Left lung (tissue), 4 donors: ENCODE measurements at regions not wholly inside any gene's neighbourhood (a gene's known extent, or its start where the extent isn't known, plus 50 kb on each side); places are given as distances from the start of the nearest gene placed in this dataset.
"Not testable (repeated sequence)": the region's sequence is repeated elsewhere in the genome, so short reads cannot be mapped to it uniquely, and the experiment has no call there.

Experiments used
- ATAC-seq: fragments of 200-7000 bp; cut with Tn5 transposase; one replicate; pipeline ENCODE4 v1.9.1; 2020; ENCODE audit warnings: moderate library complexity
- DNase-seq, 4 donors: peaks; one replicate each; pipeline ENCODE4 v3.0.0-alpha.2; 2013 to 2020
- H3K27ac ChIP-seq, 2 donors: fragments of 200-600 bp; sonication (generic) in 1 of 2; one replicate each; pipeline versions ENCODE4 v1.5.0 to v1.8.0; 2020 to 2021
- H3K27me3 ChIP-seq, 2 donors: fragments of 200-600 bp; sonication (generic) in 1 of 2; one replicate each; pipeline versions ENCODE4 v1.5.0 to v1.8.0; 2020 to 2021
- H3K36me3 ChIP-seq, 2 donors: fragments of 200-600 bp; sonication (generic) in 1 of 2; one replicate each; pipeline versions ENCODE4 v1.5.0 to v1.8.0; 2020 to 2021
- H3K4me1 ChIP-seq, 2 donors: fragments of 200-600 bp; one replicate each; pipeline ENCODE4 v1.8.0; 2021
- H3K4me3 ChIP-seq, 2 donors: fragments of 200-600 bp; sonication (generic) in 1 of 2; one replicate each; pipeline versions ENCODE4 v1.5.0 to v1.8.0; 2020 to 2021; ENCODE audit warnings: mild to moderate bottlenecking in 1 of 2
- H3K9me3 ChIP-seq, 2 donors: fragments of 200-600 bp; sonication (generic) in 1 of 2; one replicate each; pipeline versions ENCODE4 v1.5.0 to v1.8.0; 2020 to 2021
- CTCF ChIP-seq, 2 donors: fragments of 200-600 bp; sonication (generic) in 1 of 2; IDR thresholded peaks; one replicate each; pipeline versions ENCODE4 v1.5.0 to v1.8.0; 2021; ENCODE audit warnings: antibody characterized with exemption in 2 of 2
- intact Hi-C, 2 donors: fragments of 100-400 bp; cut with DNase I; formaldehyde crosslinking; loops; one replicate each; pipeline versions ENCODE4 v1.11.2 to v1.14.2; 2022
- donor health status: DM: no; HTN: yes; CAD: no.
- donor health status: DM: no; HTN: no; CAD: no.

GRCh38 chr2:210730672-210731071 lies 174.3 kb downstream of the CPS1 start:
- no peak overlapping the region for H3K27ac ChIP-seq
- H3K4me1 ChIP-seq, result no peaks in the 10 kb centered on the region
- H3K4me3 ChIP-seq, result no peak overlapping the region
- ATAC-seq (no peak), DNase-seq (no peak)
- H3K27me3 ChIP-seq, result no peaks in the 10 kb centered on the region
- no peak for TF ChIP-seq CTCF (IDR thresholded peaks at IDR 0.05)
- no peaks in the 10 kb centered on the region for H3K36me3 ChIP-seq
- intact Hi-C loops, result no loop called here
- H3K9me3 ChIP-seq, result no peaks in the 10 kb centered on the region

GRCh38 chr2:210746826-210747225 lies 190.4 kb downstream of the CPS1 start:
- H3K4me3 ChIP-seq, H3K27ac ChIP-seq, H3K36me3 ChIP-seq, intact Hi-C loops, H3K9me3 ChIP-seq, H3K27me3 ChIP-seq, DNase-seq, ATAC-seq, H3K4me1 ChIP-seq: not testable (repeated sequence)

GRCh38 chr2:210752532-210752931 lies 196.1 kb downstream of the CPS1 start:
- Histone ChIP-seq H3K9me3 (no peaks in the 10 kb centered on the region), H3K27me3 (no peaks in the 10 kb centered on the region), H3K4me1 (no peaks in the 10 kb centered on the region), H3K4me3 (no peak overlapping the region), H3K36me3 (no peaks in the 10 kb centered on the region), H3K27ac (no peak overlapping the region)
- intact Hi-C loops, result no loop called here
- no peak for DNase-seq
- no peak for TF ChIP-seq CTCF (IDR thresholded peaks at IDR 0.05)
- no peak for ATAC-seq

GRCh38 chr2:210753386-210753785 lies 197.0 kb downstream of the CPS1 start:
- ATAC-seq (no peak), DNase-seq (no peak)
- intact Hi-C loops, result no loop called here
- H3K27me3 ChIP-seq, result no peaks in the 10 kb centered on the region
- no peak for TF ChIP-seq CTCF (IDR thresholded peaks at IDR 0.05)
- H3K4me1 ChIP-seq, result no peaks in the 10 kb centered on the region
- no peak overlapping the region for H3K27ac ChIP-seq
- no peak overlapping the region for H3K4me3 ChIP-seq
- H3K9me3 ChIP-seq, result no peaks in the 10 kb centered on the region
- H3K36me3 ChIP-seq, result no peaks in the 10 kb centered on the region

GRCh38 chr2:210756855-210757254 lies 200.5 kb downstream of the CPS1 start:
- DNase-seq (no peak), ATAC-seq (no peak)
- Histone ChIP-seq H3K4me1 (no peaks in the 10 kb centered on the region), H3K27me3 (no peaks in the 10 kb centered on the region), H3K36me3 (no peaks in the 10 kb centered on the region), H3K9me3 (no peaks in the 10 kb centered on the region), H3K27ac (no peak overlapping the region), H3K4me3 (no peak overlapping the region)
- intact Hi-C loops, result no loop called here
- TF ChIP-seq CTCF (IDR thresholded peaks at IDR 0.05), result no peak
